GM12878 (cell line): ENCODE measurements at regions not wholly inside any gene's neighbourhood (a gene's known extent, or its start where the extent isn't known, plus 50 kb on each side); places are given as distances from the start of the nearest gene placed in this dataset.

Experiments
- ATAC-seq: fragments of 200-7000 bp; cut with Tn5 transposase; 3 replicates; pipeline ENCODE4 v1.9.1; 2020; ENCODE audit warnings: mild to moderate bottlenecking, moderate library complexity
- BruUV-seq: library from RNA; stranded (reverse); fragments of 400-500 nt; replicated peaks from 2 replicates; lab custom pipeline; 2021; lab: Mats Ljungman, UMichigan
- CTCF ChIA-PET: fragments of 300-600 bp; sonication (Branson Sonifier 250); formaldehyde crosslinking; extraction: SDS; loops from one replicate; lab custom pipeline; 2021; ENCODE audit warnings: inconsistent platforms; lab: Yijun Ruan, JAX
- POLR2A ChIA-PET: fragments of 350-600 bp; formaldehyde crosslinking; extraction: SDS; loops from one replicate; lab custom pipeline; 2021; ENCODE audit warnings: inconsistent platforms; lab: Charles Lee
- RAD21 ChIA-PET: fragments of 300-600 bp; sonication (Branson Sonifier 250); formaldehyde crosslinking; loops from one replicate; lab custom pipeline; 2023; ENCODE audit warnings: antibody characterized with exemption; ENCODE audit not compliant: unreplicated experiment; lab: Charles Lee
- SMC1A ChIA-PET: fragments of 300-600 bp; sonication (Branson Sonifier 250); formaldehyde crosslinking; loops from one replicate; lab custom pipeline; 2023; ENCODE audit not compliant: unreplicated experiment, uncharacterized antibody; lab: Charles Lee
- DNase-seq: peaks from one replicate; pipeline ENCODE4 v3.0.0-alpha.2; 2011; ENCODE audit warnings: low read depth, low spot score
- FAIRE-seq: peaks from 3 replicates; lab custom pipeline; 2011; peaks lifted over from hg19 to GRCh38; lab: Jason Lieb, UNC
- H2AFZ ChIP-seq: 2 replicates; pipeline ENCODE4 v1.6.0; 2011; ENCODE audit warnings: low read depth, low read length, control low read depth; ENCODE audit not compliant: control insufficient read depth
- H3K27ac ChIP-seq: 2 replicates; pipeline ENCODE4 v1.5.1; 2011; ENCODE audit warnings: control low read depth; ENCODE audit not compliant: control insufficient read depth, insufficient read depth
- H3K27me3 ChIP-seq, 2 experiments: replicated peaks in 1 of 2; 2 replicates each; pipeline versions ENCODE4 v1.6.0 to v1.6.1; 2011; ENCODE audit warnings: low read length in 1 of 2; ENCODE audit not compliant: control insufficient read depth in 2 of 2, insufficient read depth in 2 of 2
- H3K36me3 ChIP-seq, 2 experiments: 2 replicates each; pipeline ENCODE4 v1.5.1; 2011; ENCODE audit warnings: low read length in 1 of 2; ENCODE audit not compliant: control insufficient read depth in 2 of 2, insufficient read depth in 2 of 2
- H3K4me1 ChIP-seq: 2 replicates; pipeline ENCODE4 v1.6.1; 2011; ENCODE audit warnings: mild to moderate bottlenecking, low read length, moderate library complexity, mixed read lengths; ENCODE audit not compliant: control insufficient read depth, insufficient read depth
- H3K4me2 ChIP-seq: 2 replicates; pipeline ENCODE4 v1.6.0; 2011; ENCODE audit warnings: control low read depth; ENCODE audit not compliant: control insufficient read depth, insufficient read depth
- H3K4me3 ChIP-seq: fragments of 200-600 bp; sonication (generic); 2 replicates; pipeline ENCODE4 v1.5.1; 2016
- H3K79me2 ChIP-seq: 2 replicates; pipeline ENCODE4 v1.6.0; 2011; ENCODE audit warnings: low read length; ENCODE audit not compliant: control insufficient read depth, insufficient read depth
- H3K9ac ChIP-seq: 2 replicates; pipeline ENCODE4 v1.8.0; 2011; ENCODE audit warnings: low read length, control low read depth, mixed read lengths; ENCODE audit not compliant: control insufficient read depth, insufficient read depth
- H3K9me3 ChIP-seq: replicated peaks from 3 replicates; pipeline ENCODE4 v1.5.1; 2011; ENCODE audit warnings: mild to moderate bottlenecking, low read length; ENCODE audit not compliant: control insufficient read depth, insufficient read depth
- H4K20me1 ChIP-seq: 2 replicates; pipeline ENCODE4 v1.6.0; 2011; ENCODE audit not compliant: control insufficient read depth, insufficient read depth
- ASH2L ChIP-seq: fragments of 300-600, 200-600 bp; sonication (generic); IDR thresholded peaks from 2 replicates; pipeline ENCODE4 v1.6.1; 2017; ENCODE audit warnings: low read depth, mild to moderate bottlenecking, borderline replicate concordance
- CHD4 ChIP-seq: fragments of 200-600 bp; sonication (generic); IDR thresholded peaks from 2 replicates; pipeline ENCODE4 v1.6.1; 2016; ENCODE audit warnings: mild to moderate bottlenecking
- ELK1 ChIP-seq: IDR thresholded peaks from 2 replicates; pipeline ENCODE4 v1.6.1; 2012; ENCODE audit warnings: low read depth, low read length, improper control_type of control experiment
- ETV6 ChIP-seq, 2 experiments: fragments of 450-650 bp in 1 of 2; IDR thresholded peaks in 1 of 2; conservative IDR thresholded peaks in 1 of 2; 2 replicates each; pipeline ENCODE4 v1.6.1; 2014; ENCODE audit warnings: antibody characterized with exemption in 1 of 2, borderline replicate concordance in 1 of 2, low read depth in 1 of 2, mild to moderate bottlenecking in 1 of 2, moderate library complexity in 1 of 2
- HDAC2 ChIP-seq: fragments of 200-600 bp; sonication (generic); IDR thresholded peaks from 2 replicates; pipeline ENCODE4 v1.6.1; 2017
- KAT2A ChIP-seq: conservative IDR thresholded peaks from 2 replicates; pipeline ENCODE4 v1.6.1; 2011; ENCODE audit warnings: low read depth, low read length; ENCODE audit not compliant: control insufficient read depth
- PKNOX1 ChIP-seq: fragments of 450-650 bp; IDR thresholded peaks from 2 replicates; pipeline ENCODE4 v1.6.1; 2016; ENCODE audit warnings: mild to moderate bottlenecking
- RBBP5 ChIP-seq: fragments of 200-600 bp; sonication (generic); conservative IDR thresholded peaks from 2 replicates; pipeline ENCODE4 v1.6.1; 2016
- RCOR1 ChIP-seq: conservative IDR thresholded peaks from 2 replicates; pipeline ENCODE4 v1.6.1; 2012; ENCODE audit warnings: low read depth, low read length, improper control_type of control experiment
- SREBF1 ChIP-seq: IDR thresholded peaks from 2 replicates; pipeline ENCODE4 v1.6.1; 2012; ENCODE audit warnings: mild to moderate bottlenecking, low read length
- TARDBP ChIP-seq: IDR thresholded peaks from 2 replicates; pipeline ENCODE4 v1.6.1; 2016; ENCODE audit warnings: borderline replicate concordance
- in situ Hi-C: fragments of 300-500 bp; cut with MboI; formaldehyde crosslinking; loops from 9 replicates; pipeline ENCODE4 v1.14.3; 2018; ENCODE audit warnings: mixed read lengths
- intact Hi-C: fragments of 100-400 bp; cut with micrococcal nuclease; formaldehyde crosslinking; loops from one replicate; pipeline ENCODE4 v1.14.2; 2022; ENCODE audit not compliant: unreplicated experiment

GRCh38 chr6:148053796-148054195, 288.8 kb upstream of the SASH1 start:
- in situ Hi-C loops, result no loop called here
- no peak for FAIRE-seq
- no peak overlapping the region for H2AFZ ChIP-seq

More at GRCh38 chr6:148053796-148054195, 288.8 kb upstream of the SASH1 start:
- ChIA-PET POLR2A (no interaction called here), RAD21 (no interaction called here), SMC1A (no interaction called here), CTCF (no interaction called here)
- Histone ChIP-seq H3K4me3 (no peak overlapping the region), H3K9ac (no peak overlapping the region), H3K4me1 (no peaks in the 10 kb centered on the region), H3K9me3 (no peaks in the 10 kb centered on the region), H3K27ac (no peak overlapping the region), H3K79me2 (no peaks in the 10 kb centered on the region), H3K27me3 (no peaks in the 10 kb centered on the region), H3K4me2 (no peak overlapping the region), H3K36me3 (no peaks in the 10 kb centered on the region), H4K20me1 (no peaks in the 10 kb centered on the region)
- no TSS peak for BruUV-seq
- no peak for TF ChIP-seq HDAC2
- no peak for TF ChIP-seq SREBF1
- TF ChIP-seq TARDBP, result no peak
- TF ChIP-seq ASH2L, result no peak
- TF ChIP-seq ETV6 (conservative IDR thresholded peaks at IDR 0.05 in 1 of 2, IDR thresholded peaks at IDR 0.05 in 1 of 2; ENCODE audit: borderline replicate concordance in 1 of 2, low read depth in 1 of 2), result no peak
- no peak for TF ChIP-seq CHD4
- TF ChIP-seq KAT2A, result no peak
- TF ChIP-seq PKNOX1, result no peak
- TF ChIP-seq ELK1, result no peak
- no peak for TF ChIP-seq RBBP5
- TF ChIP-seq RCOR1, result no peak
- DNase-seq, result no peak
- intact Hi-C loops, result no loop called here
- no peak for ATAC-seq
